Coronary artery (tissue), 2 donors: ENCODE measurements at regions not wholly inside any gene's neighbourhood (a gene's known extent, or its start where the extent isn't known, plus 50 kb on each side); places are given as distances from the start of the nearest gene placed in this dataset.

ENCODE experiments used
- DNase-seq: peaks from one replicate; pipeline ENCODE4 v3.0.0-alpha.2; 2017; ENCODE audit warnings: low spot score
- H3K27ac ChIP-seq, 2 donors: fragments of 200-600 bp; sonication (generic); one replicate each; pipeline ENCODE4 v1.5.1; 2016 to 2019
- H3K4me3 ChIP-seq: fragments of 200-600 bp; sonication (generic); 2 replicates; pipeline ENCODE4 v1.5.1; 2016; ENCODE audit warnings: mild to moderate bottlenecking, moderate library complexity
- TF ChIP-seq, protein P1 (sequence below): fragments of 200-600 bp; sonication (generic); IDR thresholded peaks from one replicate; pipeline ENCODE4 v1.5.1; 2019; ENCODE audit warnings: antibody characterized with exemption

DNA sequence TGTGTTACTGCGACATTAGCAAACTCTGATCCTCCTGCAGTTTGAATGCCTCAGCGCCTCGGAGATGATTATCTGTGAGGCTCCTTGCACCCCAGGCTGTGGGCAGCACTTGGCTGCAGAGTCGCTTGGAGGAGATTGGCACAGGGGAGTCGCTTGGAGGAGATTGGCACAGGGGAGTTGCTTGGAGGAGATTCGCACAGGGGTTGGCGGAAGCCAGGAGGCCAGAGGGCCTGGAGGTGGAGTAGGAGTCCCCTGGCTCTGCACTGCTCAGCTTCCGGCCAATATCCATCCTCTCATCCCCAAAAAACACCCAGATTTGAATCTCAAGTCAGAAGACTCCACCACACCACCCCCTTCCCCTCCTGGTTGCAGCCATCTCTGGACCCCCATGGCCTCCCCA lies 192.6 kb upstream of the NECTIN1 start:
- Histone ChIP-seq H3K27ac (no peak overlapping the region), H3K4me3 (no peak overlapping the region)
- TF ChIP-seq, protein P1, sequence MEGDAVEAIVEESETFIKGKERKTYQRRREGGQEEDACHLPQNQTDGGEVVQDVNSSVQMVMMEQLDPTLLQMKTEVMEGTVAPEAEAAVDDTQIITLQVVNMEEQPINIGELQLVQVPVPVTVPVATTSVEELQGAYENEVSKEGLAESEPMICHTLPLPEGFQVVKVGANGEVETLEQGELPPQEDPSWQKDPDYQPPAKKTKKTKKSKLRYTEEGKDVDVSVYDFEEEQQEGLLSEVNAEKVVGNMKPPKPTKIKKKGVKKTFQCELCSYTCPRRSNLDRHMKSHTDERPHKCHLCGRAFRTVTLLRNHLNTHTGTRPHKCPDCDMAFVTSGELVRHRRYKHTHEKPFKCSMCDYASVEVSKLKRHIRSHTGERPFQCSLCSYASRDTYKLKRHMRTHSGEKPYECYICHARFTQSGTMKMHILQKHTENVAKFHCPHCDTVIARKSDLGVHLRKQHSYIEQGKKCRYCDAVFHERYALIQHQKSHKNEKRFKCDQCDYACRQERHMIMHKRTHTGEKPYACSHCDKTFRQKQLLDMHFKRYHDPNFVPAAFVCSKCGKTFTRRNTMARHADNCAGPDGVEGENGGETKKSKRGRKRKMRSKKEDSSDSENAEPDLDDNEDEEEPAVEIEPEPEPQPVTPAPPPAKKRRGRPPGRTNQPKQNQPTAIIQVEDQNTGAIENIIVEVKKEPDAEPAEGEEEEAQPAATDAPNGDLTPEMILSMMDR: no peak
- no peak for DNase-seq

DNA sequence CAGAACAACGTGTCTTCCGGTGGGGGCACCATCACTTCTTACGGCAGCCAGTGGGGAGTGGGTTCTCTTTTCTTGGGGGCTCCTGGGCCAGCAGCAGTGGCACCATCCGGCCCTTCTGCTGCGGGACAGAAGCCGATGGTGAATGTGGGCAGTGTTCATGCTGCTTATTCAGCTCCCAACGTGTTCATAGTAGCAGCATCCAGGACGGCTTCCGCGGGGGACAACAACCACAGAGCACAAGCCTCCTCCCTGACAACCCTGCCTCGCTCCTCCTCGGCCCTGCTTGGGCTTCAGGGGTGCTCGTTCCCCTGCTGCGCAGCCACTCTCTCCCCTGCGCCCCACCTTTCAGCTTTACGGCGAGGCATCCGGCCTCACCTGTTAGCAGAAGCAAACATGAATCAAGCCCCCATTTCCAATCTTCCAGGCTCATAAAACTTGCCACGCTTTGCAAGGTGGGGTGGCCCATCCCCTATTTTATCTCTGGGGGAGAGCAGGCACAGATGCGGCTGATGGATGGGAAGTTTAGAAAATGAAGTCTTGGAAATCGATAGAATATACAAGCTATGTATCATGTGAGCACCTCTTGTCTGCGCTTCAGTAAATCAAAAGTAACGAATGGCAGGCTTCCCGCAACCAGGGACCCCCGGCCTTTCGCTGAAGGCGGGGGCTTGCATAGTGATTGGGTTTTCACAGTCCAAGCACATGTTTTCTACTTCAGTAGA lies 191.8 kb upstream of the NECTIN1 start:
- TF ChIP-seq, protein P1: no peak
- DNase-seq: no peak
- H3K4me3 ChIP-seq: no peak overlapping the region
- H3K27ac ChIP-seq: no peak overlapping the region

GRCh38 chr11:119919656-119920055 lies 190.7 kb upstream of the NECTIN1 start:
- Histone ChIP-seq H3K27ac (no peak overlapping the region), H3K4me3 (no peak overlapping the region)
- DNase-seq: no peak
- TF ChIP-seq, protein P1: no peak

DNA sequence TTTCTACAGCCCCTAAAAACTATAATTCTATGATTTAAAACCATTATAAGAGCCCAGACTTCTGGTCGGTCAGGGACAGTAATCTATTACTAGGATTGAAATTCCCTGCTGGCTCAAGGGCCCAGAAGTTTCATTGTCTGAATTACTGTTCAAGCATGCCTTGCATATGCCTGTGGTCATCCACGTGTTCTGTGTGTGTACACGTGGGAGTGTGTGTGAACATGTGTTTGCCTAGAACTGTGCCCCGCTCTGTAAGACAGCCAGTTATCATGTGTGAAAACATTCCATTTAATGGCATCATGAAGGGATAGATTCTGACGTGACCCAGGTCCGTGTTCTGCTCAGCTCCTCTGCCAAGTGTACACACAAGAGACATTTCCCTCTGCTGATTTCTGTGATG lies 189.3 kb upstream of the NECTIN1 start:
- DNase-seq: no peak
- H3K4me3 ChIP-seq: no peak overlapping the region
- TF ChIP-seq, protein P1: no peak
- no peak overlapping the region for H3K27ac ChIP-seq

DNA sequence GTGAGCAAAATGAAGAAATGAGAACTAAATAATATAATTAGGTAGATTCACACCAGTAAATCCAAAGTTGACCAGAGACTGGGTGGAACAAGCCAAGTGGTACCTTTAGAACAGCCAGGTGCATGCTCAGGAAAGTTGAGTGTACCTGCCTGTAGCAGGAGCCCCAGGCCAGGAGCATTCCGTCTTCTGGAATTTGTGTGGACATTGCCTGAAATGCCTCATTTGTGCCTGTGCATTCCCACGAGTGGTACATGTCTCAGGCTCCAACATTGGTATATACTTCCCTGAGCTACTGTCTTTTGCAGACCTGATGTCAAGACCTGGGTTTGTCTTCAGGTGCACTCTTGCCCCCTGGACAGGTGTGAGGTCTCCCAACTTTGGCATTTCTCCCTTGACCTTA lies 187.6 kb upstream of the NECTIN1 start:
- DNase-seq: no peak

GRCh38 chr11:119912229-119912628 lies 183.2 kb upstream of the NECTIN1 start:
- H3K27ac ChIP-seq: no peak overlapping the region
- DNase-seq: no peak
- TF ChIP-seq, protein P1: no peak
- no peak overlapping the region for H3K4me3 ChIP-seq

More for the DNA sequence above, 187.6 kb upstream of the NECTIN1 start:
- H3K4me3 ChIP-seq: no peak overlapping the region
- no peak overlapping the region for H3K27ac ChIP-seq
- TF ChIP-seq, protein P1: no peak

GRCh38 chr11:119910650-119911049 lies 181.7 kb upstream of the NECTIN1 start:
- no peak for DNase-seq
- Histone ChIP-seq H3K4me3 (no peak overlapping the region), H3K27ac (no peak overlapping the region)
- TF ChIP-seq, protein P1: no peak
